HEK293T (cell line): ENCODE measurements at regions not wholly inside any gene's neighbourhood (a gene's known extent, or its start where the extent isn't known, plus 50 kb on each side); places are given as distances from the start of the nearest gene placed in this dataset.
"Not testable (repeated sequence)": the region's sequence is repeated elsewhere in the genome, so short reads cannot be mapped to it uniquely, and the experiment has no call there.

Experiments
- CTCF ChIA-PET: fragments of 350-600 bp; formaldehyde crosslinking; extraction: SDS; loops from one replicate; lab custom pipeline; 2021; ENCODE audit warnings: antibody characterized with exemption, inconsistent platforms; lab: Yijun Ruan, JAX
- POLR2A ChIA-PET: fragments of 350-600 bp; formaldehyde crosslinking; extraction: SDS; loops from one replicate; lab custom pipeline; 2020; ENCODE audit warnings: antibody characterized with exemption, inconsistent platforms; lab: Yijun Ruan, JAX
- DNase-seq: peaks from one replicate; pipeline ENCODE4 v3.0.0; 2012; ENCODE audit warnings: mixed read lengths; ENCODE audit errors: extremely low spot score
- ARNT ChIP-seq: fragments of 450-650 bp; IDR thresholded peaks from 2 replicates; pipeline ENCODE4 v1.6.1; 2017; ENCODE audit warnings: mild to moderate bottlenecking
- BHLHE40 ChIP-seq: fragments of 450-650 bp; IDR thresholded peaks from 2 replicates; pipeline ENCODE4 v1.6.1; 2016; ENCODE audit warnings: mild to moderate bottlenecking, moderate library complexity, borderline replicate concordance
- CTBP1 ChIP-seq: fragments of 450-650 bp; IDR thresholded peaks from 2 replicates; pipeline ENCODE4 v1.6.1; 2016; ENCODE audit warnings: borderline replicate concordance
- ELF4 ChIP-seq: fragments of 450-650 bp; IDR thresholded peaks from 2 replicates; pipeline ENCODE4 v1.6.1; 2017; ENCODE audit warnings: antibody characterized with exemption
- FOXA1 ChIP-seq: fragments of 450-650 bp; IDR thresholded peaks from 2 replicates; pipeline ENCODE4 v1.6.1; 2016; ENCODE audit warnings: mild to moderate bottlenecking
- FOXK2 ChIP-seq: fragments of 450-650 bp; IDR thresholded peaks from 2 replicates; pipeline ENCODE4 v1.6.1; 2016; ENCODE audit warnings: mild to moderate bottlenecking
- FOXM1 ChIP-seq: fragments of 450-650 bp; IDR thresholded peaks from 2 replicates; pipeline ENCODE4 v1.6.1; 2017; ENCODE audit warnings: mild to moderate bottlenecking, borderline replicate concordance
- HDGF ChIP-seq: fragments of 450-650 bp; IDR thresholded peaks from 2 replicates; pipeline ENCODE4 v1.6.1; 2017; ENCODE audit warnings: antibody characterized with exemption, borderline replicate concordance
- L3MBTL2 ChIP-seq: fragments of 450-650 bp; conservative IDR thresholded peaks from 2 replicates; pipeline ENCODE4 v1.6.1; 2016; ENCODE audit warnings: mild to moderate bottlenecking
- LEF1 ChIP-seq: fragments of 450-650 bp; IDR thresholded peaks from 2 replicates; pipeline ENCODE4 v1.6.1; 2017; ENCODE audit warnings: mild to moderate bottlenecking, borderline replicate concordance
- NFRKB ChIP-seq: fragments of 450-650 bp; IDR thresholded peaks from 2 replicates; pipeline ENCODE4 v1.6.1; 2016; ENCODE audit warnings: mild to moderate bottlenecking, moderate library complexity
- SP1 ChIP-seq: fragments of 450-650 bp; IDR thresholded peaks from 2 replicates; pipeline ENCODE4 v1.6.1; 2017
- SUZ12 ChIP-seq: fragments of 450-650 bp; IDR thresholded peaks from 2 replicates; pipeline ENCODE4 v1.6.1; 2016; ENCODE audit warnings: mild to moderate bottlenecking
- TARDBP ChIP-seq: fragments of 450-650 bp; IDR thresholded peaks from 2 replicates; pipeline ENCODE4 v1.6.1; 2016
- ZNF384 ChIP-seq: fragments of 450-650 bp; IDR thresholded peaks from 2 replicates; pipeline ENCODE4 v1.6.1; 2016
- TF ChIP-seq, protein P1 (sequence below): fragments of 450-650 bp; IDR thresholded peaks from 2 replicates; pipeline ENCODE4 v1.6.1; 2016

- ChIA-PET CTCF (no interaction called here), POLR2A (no interaction called here)
- DNase-seq = no peak
- no peak for TF ChIP-seq TARDBP
- TF ChIP-seq NFRKB = no peak
These were observed 227.7 kb upstream of the SOX2 start for GRCh38 chr3:181484026-181484425.

DNA sequence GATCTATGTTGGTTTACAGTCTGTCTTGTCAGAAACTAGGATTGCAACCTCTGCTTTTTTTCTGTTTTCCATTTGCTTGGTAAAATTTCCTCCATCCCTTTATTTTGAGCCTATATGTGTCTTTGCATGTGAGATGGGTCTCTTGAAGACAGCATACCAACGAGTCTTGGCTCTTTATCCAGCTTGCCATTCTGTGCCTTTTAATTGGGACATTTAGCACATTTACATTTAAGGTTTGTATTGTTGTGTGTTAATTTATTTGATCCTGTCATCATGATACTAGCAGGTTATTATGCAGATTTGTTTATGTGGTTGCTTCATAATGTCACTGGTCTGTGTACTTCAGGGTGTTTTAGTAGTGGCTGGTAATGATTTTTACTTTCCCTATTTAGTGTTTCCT lies 236.6 kb upstream of the SOX2 start:
- CTCF ChIA-PET, POLR2A ChIA-PET, DNase-seq: not testable (repeated sequence)

GRCh38 chr3:181470349-181470748 lies 241.4 kb upstream of the SOX2 start:
- ChIA-PET POLR2A (no interaction called here), CTCF (no interaction called here)
- TF ChIP-seq HDGF (no peak), FOXK2 (no peak), ARNT (no peak), SUZ12 (no peak), CTBP1 (no peak), LEF1 (no peak), SP1 (no peak), TARDBP (no peak), FOXA1 (no peak)
- no peak for DNase-seq

GRCh38 chr3:181464033-181464694 lies 247.6 kb upstream of the SOX2 start:
- TF ChIP-seq ARNT (no peak), ZNF384 (no peak)
- ChIA-PET CTCF (no interaction called here), POLR2A (no interaction called here)
- DNase-seq = no peak

GRCh38 chr3:181461381-181461780 lies 250.3 kb upstream of the SOX2 start:
- CTCF ChIA-PET = no interaction called here
- DNase-seq = no peak
- TF ChIP-seq HDGF (no peak), FOXM1 (no peak), ZNF384 (no peak), L3MBTL2 (no peak), CTBP1 (no peak), NFRKB (no peak), ARNT (no peak), ELF4 (no peak), BHLHE40 (no peak), LEF1 (no peak), TARDBP (no peak)
- TF ChIP-seq, protein P1, sequence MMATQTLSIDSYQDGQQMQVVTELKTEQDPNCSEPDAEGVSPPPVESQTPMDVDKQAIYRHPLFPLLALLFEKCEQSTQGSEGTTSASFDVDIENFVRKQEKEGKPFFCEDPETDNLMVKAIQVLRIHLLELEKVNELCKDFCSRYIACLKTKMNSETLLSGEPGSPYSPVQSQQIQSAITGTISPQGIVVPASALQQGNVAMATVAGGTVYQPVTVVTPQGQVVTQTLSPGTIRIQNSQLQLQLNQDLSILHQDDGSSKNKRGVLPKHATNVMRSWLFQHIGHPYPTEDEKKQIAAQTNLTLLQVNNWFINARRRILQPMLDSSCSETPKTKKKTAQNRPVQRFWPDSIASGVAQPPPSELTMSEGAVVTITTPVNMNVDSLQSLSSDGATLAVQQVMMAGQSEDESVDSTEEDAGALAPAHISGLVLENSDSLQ = no peak
- POLR2A ChIA-PET = no interaction called here

DNA sequence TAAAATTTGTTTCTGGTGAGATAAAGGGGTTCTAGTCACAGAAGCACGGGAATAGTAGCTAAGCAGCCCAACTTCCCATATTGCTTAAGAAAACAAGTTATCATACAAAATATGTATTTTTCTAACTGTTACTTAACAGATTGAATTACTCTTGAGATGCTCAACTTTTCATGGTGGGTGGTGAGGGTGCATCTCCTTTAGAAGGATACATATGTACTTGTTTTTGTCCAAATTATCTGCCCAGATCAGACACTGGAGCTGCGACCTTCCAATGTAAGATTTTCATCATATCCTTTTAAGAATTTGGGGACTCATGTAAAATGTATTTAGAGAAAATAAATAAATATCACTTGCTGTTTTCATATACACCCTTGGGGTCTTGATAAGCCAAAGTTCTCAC lies 252.2 kb upstream of the SOX2 start:
- ChIA-PET POLR2A (no interaction called here), CTCF (no interaction called here)
- TF ChIP-seq CTBP1 (no peak), ELF4 (no peak), NFRKB (no peak), FOXM1 (no peak), FOXK2 (no peak), BHLHE40 (no peak), SP1 (no peak), FOXA1 (no peak), HDGF (no peak), ARNT (no peak), SUZ12 (no peak), ZNF384 (no peak), LEF1 (no peak), TARDBP (no peak)
- no peak for DNase-seq

- ChIA-PET CTCF (no interaction called here), POLR2A (no interaction called here)
- DNase-seq = no peak
These were observed 252.9 kb upstream of the SOX2 start for GRCh38 chr3:181458857-181459256.

More at GRCh38 chr3:181458857-181459256, 252.9 kb upstream of the SOX2 start:
- TF ChIP-seq LEF1 (no peak), HDGF (no peak), ZNF384 (no peak), FOXK2 (no peak), BHLHE40 (no peak), FOXM1 (no peak), FOXA1 (no peak), TARDBP (no peak), NFRKB (no peak), SUZ12 (no peak), L3MBTL2 (no peak), SP1 (no peak), ARNT (no peak), ELF4 (no peak), CTBP1 (no peak)
- TF ChIP-seq, protein P1 = no peak
